CD4-positive, alpha-beta T cell treated with Interleukin-17A for 4 hours (primary cell): ENCODE measurements at regions not wholly inside any gene's neighbourhood (a gene's known extent, or its start where the extent isn't known, plus 50 kb on each side); places are given as distances from the start of the nearest gene placed in this dataset.

Source experiments
- DNase-seq: peaks from one replicate; pipeline ENCODE4 v3.0.0-alpha.2; 2020; ENCODE audit warnings: mixed read lengths

DNA sequence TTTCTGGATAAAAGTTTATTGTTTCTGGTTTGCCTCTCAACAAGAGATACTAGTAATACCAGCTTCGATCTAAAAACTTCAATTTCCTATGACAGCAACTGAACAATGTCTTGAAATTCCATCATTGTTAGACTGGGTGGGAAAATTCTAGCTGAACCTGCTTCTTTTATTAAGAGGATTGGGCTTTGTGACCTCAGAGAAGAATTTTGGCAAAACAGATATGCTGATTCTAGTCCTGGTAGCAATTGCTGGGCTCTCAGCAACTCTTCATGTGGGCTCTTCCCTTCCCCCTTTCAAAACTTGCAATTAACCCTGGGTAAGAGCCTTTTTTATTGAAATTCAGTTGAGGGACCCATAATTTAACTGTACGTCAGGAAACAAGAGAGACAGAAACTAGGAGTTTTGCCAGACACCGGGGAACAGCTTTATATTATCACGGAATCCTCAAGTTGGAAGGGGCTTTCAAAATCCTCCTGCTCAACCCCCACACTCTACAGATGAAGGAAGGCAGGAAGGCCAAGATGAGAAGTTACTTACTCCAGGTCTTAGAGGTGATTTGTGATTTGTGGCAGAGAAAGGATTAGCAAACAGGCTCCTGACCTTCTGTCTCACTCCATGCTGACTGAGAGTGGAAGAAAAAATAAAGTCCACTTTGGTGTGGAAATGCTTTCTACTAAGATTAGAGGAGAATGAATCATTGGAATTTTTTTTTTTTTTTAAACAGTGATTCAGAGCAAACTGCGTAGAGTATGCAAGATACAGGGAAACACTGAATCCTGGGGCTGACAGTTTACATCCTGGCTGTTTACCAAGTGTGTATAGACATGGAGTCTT lies 239.0 kb upstream of the ATP2B1 start:
- DNase-seq: no peak

DNA sequence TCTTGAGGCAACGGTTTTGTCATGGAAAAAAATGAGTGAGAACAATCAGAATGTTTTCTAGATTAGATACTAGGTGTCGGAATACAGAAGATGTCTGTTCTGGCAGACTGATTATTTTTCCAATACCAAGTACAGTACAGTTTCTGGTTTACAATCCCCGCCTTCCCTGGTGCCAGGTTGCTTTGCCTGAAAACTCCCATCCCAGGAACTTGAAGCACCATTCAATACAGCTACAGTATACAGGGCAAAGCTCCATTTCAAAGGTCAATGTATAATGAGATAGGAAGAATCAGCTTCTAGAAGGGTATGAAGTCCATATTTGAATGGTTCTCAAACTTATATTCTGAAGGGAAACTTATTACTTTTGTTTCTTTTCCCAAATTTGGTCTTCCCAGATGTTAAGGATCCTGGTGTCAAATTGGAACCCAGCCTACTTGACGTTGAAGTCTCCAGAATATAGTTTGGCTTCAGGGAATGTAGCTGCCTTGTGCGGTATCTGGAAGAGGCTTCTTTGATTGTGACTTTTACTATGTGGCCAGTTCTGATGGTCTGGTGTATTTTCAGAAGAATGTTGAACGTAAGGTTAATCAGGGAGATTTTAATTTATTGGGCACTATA lies 238.0 kb upstream of the ATP2B1 start:
- no peak for DNase-seq

DNA sequence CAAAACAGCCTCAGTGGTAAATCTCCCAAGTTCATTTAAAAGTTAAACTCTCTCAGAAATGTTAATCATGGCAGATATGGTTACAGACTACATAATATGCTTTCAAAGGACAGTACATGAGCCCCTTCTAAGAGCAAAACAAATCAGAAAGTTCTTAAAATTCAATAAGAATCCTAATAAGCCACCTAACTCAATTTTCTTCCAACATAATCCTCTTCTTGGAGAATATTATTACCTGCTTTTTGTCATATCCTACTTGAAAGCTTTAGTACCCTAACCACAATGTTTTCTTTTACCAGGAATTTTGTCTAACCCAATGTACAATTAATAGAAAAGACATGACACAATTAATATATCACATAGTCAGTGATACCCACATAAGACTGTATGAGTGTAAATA lies 236.5 kb upstream of the ATP2B1 start:
- no peak for DNase-seq

DNA sequence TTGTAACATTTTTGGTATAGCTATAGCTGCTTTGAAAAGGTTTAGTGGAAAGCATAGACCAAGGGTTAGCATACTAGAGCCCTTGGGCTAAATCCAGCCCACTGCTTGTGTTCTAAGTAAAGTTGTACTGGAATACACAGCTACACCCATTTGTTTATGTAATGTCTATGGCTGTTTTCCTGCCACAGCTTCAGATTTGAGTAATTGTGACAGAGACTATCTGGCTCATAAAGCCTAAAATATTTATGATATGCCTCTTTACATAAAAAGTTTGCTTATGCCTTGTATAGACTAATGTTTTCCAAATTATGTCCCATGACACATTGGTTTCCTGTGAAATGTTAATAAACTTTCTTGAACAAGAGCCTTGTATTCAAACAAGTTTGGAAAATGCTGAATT lies 234.8 kb upstream of the ATP2B1 start:
- no peak for DNase-seq

DNA sequence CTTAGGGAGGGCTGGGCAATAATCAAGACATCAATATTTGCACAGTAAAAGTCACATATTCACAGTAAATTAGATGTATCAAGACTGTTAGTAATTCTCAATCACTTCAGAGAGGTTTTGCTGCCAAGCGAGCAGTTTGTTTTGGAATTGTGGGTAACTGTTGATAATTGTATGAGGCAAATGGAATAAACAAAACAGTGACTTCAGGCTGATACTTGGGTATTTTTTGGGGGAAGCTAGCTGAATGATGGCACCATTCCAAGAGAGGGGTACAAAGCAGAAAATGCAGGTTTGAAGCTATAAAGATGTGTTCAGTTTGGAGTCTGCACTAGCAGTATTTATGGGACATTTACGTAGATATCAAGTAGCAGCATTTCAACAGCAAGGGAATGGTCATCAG lies 232.8 kb upstream of the ATP2B1 start:
- DNase-seq: no peak

DNA sequence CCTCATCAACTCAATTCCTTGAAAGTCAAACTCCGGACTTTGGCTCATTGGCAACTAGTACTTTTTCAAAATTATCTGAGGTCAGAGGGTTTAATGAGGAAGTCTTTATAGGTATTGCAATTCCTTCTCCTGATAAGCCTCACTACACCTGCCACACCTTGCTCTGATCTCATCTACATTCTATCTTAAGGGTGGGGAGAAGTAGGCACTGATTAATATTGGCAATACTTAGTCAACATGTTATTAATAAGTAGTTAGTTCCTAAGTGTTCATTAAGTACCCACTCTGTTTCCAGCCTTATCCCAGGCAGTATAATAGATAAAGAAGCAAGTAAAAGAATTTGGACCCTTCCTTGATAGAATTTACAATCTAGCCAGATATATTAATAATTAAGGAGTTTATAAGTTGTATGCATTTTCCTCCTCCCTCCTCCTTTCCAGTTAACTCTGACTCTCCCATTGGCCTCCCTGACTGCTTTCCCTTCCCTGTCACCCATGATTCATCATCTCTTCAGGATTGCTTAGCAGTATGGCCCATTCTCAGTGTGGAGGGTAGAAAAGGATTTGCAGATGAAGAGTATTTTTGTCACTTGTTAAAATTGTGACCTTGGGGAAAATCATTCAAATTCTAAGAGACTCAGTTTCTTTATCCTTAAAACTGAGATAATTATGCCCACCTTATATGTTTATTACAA lies 231.0 kb upstream of the ATP2B1 start:
- no peak for DNase-seq

DNA sequence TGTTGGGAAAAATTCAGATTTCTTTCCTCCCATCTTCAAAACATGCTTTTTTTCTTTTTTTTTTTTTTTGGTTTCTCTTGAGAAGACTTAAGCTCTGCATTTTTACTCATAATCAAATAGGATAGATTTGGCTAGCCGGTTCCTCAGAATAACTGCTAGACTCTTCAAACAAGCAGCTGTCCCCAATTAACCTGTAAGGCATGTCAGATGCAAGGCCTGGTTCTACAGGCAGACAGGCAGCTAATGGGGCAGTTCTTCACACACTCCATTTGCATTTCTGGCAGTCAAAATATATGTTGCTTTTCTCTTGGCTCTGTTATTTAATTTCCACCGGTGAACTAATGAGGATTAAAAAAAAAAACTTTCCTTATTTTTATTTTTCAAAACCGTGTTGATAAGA lies 228.0 kb upstream of the ATP2B1 start:
- no peak for DNase-seq

DNA sequence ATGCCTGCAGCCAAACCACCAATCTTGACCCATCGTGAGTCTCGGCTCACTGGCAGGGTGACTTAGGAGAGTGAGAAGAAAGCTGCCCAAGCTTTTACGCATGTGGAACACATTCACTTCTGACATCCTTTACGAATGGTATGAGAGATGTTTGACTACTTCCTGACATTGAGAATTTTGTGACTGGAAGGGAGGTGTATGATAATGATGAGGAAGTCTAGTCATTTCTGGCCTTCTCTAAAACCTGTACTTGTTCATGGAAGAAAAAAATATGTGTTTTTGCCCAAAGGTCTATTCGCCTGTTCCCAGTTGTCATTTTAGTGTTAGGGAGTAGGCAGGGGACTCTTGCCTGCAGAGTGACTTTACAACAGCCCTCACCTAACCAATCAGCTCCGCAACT lies 227.2 kb upstream of the ATP2B1 start:
- no peak for DNase-seq

DNA sequence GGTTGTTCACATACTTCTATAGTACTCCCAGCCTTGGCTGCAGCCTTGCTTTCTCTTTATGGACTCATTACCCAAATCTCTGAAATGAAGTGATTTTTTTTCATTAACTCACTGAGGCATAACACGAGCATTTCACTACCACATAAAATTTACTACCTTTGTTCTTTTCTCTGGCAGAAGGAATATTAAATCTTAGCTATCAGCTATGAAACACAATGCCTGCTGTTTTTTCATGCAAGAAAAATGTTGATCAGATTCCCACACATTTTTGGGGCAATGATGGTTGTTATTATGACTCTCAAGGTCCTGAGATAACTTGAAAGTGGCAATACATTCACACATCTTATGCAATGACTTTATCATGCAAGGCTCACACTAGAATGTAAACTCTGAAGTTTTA lies 225.3 kb upstream of the ATP2B1 start:
- no peak for DNase-seq

DNA sequence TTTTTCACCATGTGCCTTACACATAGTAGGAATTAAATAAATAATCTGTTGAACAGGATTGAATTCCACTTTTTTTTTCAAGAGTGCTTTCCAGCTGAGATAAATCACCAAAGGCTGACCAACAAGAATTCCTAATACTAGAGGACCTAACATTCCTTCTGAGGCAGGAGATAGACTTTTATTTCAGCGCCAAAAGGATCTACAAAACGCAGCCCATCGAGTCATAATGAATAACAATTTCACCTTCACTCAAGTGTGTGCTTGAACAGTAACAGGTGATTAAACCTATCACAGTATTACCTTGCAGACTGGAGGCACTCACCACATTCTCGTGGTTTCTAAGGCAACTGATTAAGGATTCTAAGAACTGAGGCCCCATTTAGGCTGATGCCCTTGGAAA lies 224.3 kb upstream of the ATP2B1 start:
- DNase-seq: no peak

DNA sequence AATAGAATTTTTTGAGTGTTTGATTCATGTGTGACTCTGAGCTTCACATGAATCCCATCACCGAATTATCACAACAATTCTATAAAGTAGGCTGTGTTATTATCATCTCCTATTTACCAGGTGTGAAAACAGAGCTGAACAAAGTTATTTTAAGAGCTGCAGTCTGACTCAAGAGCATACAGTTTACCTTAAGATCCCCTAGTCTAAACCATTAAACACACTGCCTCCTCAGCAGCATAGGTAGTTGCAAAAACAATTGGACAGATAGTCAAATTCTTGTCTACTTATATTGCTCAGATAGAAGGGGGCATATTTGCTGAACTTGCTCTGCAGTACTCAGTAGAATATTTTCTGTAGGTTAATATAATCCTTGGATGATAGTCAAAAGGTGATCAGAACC lies 219.8 kb upstream of the ATP2B1 start:
- no peak for DNase-seq

DNA sequence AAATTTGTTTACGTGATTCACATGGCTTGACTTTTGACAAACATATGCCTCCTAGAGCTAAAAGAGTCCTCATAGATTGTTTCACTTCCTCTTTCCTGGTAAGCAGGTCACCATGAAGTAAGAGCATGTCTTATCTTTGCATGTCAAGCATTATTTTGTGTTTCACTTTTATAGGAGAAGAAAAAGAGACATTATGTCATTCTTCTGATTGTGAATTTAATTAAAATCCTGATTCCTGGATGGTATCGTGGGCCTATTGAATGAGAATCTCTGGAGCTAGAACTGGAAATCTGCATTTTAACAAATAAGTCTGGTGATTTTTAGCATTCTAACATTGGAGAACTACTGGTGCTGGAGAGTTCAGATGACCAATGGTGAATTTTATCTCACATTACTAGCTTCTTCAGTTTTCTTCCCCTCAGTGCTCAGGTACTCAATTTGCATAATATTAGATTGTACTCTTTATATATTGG lies 218.6 kb upstream of the ATP2B1 start:
- DNase-seq: no peak

DNA sequence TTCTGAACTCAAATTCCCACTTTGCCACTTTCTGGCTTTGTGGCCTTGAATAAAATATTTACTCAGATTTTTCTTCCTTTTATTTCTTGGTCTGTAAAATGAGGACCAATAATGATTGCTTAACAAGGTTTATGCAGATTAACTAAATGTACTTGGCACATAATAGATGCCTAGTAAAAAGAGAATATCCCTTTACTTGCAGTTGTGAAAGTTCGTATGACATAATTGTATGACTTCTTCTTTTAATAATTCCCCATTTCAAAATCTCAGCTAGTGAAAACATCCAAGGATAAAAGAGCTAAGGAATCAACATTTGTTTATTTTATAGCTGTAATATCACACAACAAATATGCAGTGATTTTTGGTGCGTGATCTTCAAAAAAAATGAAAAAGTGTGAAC lies 215.6 kb upstream of the ATP2B1 start:
- DNase-seq: no peak

DNA sequence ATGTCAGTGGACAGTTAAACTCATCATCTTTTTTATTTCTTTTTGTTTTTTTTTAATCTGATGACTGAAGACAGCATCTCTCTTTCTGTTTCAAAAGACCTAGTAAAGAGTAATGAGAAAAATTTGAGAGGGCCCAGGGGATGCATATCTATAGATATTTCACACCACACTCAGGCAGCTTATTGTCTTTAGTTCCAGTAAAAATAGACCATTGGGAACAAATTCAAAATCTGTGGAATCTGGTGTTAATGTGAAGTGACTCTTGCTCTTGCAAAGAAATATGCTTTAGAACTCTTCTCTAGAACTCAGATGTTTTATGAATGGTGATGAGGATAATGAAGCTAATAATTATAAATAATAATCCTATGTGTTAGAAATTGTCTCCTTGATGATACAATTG lies 214.5 kb upstream of the ATP2B1 start:
- DNase-seq: no peak

DNA sequence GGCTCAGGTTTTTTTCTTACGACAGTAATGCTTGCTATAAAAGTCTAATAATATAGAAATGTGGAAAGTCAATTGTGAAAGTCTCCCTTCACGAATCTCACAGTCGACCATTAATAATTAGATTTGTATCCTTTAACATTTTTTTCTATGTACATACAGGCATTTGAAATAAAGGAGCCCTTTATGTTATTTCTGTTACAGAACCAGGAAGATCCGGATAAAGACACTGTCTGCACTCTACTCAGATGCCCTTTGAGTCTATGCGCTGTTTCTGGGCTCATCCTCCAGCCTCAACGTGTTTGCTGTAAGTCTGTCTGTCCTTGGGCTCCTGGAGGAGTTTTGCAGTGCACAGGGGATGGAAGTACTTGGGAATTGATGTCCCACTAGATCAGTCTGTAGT lies 212.2 kb upstream of the ATP2B1 start:
- DNase-seq: no peak

DNA sequence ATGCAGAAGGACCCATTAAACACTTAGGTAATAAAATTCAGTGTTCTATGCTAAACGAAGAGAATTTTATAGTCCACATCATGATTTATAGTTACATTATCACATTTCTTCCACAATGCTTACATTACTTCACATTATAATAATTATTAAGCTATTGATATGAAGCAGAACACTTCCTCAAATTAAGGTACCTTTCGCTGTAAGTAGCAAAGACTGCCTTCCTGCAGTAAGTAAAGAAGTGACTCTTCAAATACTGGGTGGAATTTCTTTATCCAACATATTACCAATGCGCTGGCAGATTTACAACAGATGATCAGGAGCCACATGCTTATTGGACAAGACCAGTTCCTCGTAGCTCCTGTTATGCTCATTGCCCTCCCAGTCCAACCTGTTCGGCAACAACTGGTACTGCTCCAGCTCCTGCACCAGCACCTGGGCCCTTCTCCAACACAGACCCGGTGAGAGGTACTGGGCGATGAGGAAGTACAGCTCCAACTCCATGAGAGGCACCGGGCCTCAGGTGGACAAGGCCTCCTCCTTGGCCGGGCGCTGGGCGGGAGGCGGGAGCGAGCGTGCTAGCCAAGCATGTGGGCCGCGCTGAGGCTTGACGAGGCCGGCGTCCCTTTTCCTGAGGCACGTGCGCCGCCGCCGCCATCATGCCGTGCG lies 210.7 kb upstream of the ATP2B1 start:
- no peak for DNase-seq

DNA sequence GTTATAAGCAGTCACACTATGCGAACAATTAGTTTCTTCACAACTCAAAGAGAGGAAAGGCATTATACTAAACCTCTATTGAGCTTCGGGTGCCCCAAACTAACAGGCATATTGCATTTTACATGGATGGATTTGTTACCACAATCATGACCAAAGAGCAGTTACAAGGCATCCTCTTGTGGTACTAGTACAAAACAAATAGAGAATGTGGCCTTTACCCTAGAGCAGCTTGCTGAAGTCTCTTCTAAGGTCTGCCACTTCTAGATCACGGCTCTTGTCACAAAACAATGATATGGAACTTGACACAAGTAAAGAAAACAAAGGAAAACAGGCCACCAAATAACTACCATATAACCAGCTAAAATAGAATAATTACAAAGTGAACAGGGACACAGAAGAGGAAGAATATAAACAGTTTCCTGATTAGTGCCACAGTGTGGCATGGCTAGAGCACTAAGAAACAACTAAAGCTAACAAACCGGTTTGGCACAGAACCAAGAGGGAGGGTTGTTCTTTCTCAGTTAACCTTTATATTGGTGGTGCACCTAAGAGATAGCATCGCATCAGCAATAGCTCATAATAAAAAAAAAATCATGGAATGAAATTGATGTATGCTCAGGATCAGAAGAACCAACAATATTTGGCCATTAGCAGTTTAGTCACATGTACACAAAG lies 209.7 kb upstream of the ATP2B1 start:
- no peak for DNase-seq

DNA sequence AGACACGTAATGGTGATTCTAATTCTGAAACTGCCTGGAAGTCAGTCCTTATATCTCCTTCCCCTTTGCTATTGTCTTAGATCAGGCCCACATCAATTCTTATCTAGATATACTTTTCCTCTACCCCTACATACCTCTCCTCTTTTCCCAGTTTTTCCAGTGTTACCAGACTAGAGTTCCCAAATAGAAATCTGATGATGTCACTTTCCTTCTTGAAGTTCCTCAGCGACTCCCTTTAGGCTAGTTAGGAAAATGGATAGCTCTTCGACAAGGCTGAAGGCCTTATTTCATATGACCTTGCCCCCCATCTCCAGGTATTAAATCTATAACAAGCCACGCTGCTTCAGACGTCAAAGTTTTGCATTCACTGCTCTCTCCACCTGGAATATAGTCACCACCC lies 201.1 kb upstream of the ATP2B1 start:
- no peak for DNase-seq

DNA sequence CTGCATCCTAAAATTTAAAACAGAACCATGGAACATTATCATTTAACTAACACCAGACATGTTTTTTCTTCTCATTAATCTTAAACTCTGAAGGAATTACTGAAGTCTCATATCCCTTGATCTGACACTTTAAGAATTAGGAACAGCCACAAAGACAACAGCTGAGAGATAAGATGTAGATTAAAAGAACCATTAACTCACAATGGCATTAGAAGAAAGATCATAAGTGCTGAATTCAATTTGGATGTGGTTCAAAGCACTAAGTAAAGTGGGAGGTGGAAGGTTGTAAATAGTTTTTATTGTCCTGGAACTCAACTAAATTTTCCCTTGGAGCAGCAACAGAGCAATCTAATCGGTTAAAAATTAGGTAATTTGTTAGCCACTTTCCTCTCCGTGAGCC lies 199.0 kb upstream of the ATP2B1 start:
- no peak for DNase-seq

DNA sequence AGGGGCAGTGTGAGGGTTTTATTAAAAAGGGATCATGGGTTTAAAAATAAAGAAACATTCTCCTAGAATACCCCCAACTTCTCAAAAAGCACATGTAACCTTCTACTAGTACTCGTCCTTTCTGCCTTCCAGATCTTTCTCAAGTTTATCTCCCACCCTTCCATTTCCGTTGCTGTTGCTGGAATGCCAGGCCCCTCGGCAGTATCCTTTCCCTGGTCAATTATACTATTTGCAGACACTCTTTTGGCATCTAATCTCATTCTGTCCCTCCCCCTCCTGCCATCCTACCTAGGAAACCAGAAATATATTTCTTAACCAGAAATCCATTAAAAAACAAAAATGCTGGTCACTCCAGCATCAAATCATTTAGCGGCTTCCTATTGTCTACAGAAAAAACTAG lies 198.2 kb upstream of the ATP2B1 start:
- no peak for DNase-seq

DNA sequence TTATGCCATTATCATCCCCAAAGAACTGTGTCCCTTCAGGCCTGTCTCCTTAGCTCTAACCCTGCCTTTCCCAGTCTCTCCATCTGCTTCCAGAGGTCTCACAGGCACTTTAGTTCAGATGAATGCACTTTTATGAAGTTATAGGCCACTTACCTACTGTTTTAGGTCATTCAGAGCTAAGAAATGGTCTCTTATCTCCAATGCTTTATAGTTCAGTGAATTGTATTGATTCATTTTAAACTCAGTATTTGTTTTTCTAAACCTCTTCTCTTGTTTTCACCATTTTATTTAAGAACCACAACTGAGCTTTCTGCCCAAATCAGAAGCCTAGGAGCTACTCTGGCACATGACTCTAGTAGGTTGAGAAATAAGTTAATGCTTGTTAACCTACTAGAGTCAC lies 197.5 kb upstream of the ATP2B1 start:
- DNase-seq: no peak

DNA sequence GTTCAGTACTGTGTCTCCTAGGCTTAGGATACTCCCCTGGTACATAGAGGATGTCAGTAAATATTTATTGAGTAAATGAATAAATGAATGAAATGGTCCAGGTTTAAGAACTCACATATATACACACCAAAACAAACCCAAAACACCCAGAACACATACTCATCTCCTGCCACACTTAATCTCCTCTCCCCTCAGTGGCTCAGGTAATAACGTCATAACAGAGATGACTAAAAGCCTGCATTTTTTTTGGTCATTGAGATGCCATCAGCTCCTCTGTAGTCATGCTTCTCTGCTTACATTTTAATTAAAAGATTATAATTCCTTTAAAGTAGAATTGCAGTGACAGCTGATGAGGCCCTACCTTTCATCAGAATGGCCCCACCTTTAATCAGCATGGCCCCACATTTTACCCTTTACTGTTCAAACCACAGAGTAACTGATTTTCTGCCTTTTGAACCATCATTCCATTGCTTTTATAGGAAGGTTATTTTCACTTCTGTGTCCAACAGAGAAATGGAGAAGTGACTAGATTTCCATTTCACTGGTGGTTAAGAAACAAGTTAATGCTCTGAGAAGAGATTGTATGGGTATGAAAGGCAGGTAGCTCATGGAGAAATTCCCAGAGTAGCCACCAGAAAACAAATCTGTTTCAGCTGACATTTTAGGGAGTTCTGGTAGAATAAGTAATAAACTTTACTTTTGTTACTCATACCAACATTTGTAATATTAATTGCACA lies 193.4 kb upstream of the ATP2B1 start:
- DNase-seq: no peak
